MM.1S (cell line): ENCODE measurements at regions not wholly inside any gene's neighbourhood (a gene's known extent, or its start where the extent isn't known, plus 50 kb on each side); places are given as distances from the start of the nearest gene placed in this dataset.

ENCODE experiments used
- EZH2 ChIP-seq: fragments of 300-600 bp; sonication (generic); optimal IDR thresholded peaks from 2 replicates; pipeline ENCODE3; 2017; ENCODE audit warnings: low read depth, mild to moderate bottlenecking, antibody characterized with exemption, low read length, mixed read lengths
- EZH2phosphoT487 ChIP-seq: fragments of 300-600 bp; sonication (generic); IDR thresholded peaks from 2 replicates; pipeline ENCODE4 v1.6.1; 2018; ENCODE audit warnings: antibody characterized with exemption, low read length
- TF ChIP-seq, protein P1 (sequence below): fragments of 300-600 bp; sonication (generic); IDR thresholded peaks from 2 replicates; pipeline ENCODE4 v1.5.1; 2016; ENCODE audit warnings: antibody characterized with exemption, low read length, mixed read lengths

DNA sequence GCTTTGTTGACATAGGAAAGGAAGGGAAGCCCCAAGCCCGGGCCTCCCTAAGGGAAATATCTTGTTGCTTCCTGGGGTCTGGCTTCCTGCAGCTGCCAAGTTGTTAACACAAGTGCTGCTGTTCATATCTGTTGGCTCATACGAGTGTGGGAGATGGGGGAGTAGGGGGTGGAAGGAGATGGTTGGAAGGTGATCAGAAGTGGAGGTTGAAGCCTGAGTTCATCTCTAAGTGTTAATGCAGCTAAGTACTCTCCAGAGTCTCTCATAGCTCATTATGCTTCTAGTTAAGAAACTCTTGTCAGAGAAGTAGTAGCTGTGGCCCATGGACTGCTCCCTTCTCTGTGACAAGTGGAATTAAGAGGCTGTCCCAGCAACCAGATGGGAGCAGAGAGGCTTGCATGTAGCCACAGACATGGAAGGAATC lies 319.2 kb upstream of the SPAG17 start:
- TF ChIP-seq, protein P1, sequence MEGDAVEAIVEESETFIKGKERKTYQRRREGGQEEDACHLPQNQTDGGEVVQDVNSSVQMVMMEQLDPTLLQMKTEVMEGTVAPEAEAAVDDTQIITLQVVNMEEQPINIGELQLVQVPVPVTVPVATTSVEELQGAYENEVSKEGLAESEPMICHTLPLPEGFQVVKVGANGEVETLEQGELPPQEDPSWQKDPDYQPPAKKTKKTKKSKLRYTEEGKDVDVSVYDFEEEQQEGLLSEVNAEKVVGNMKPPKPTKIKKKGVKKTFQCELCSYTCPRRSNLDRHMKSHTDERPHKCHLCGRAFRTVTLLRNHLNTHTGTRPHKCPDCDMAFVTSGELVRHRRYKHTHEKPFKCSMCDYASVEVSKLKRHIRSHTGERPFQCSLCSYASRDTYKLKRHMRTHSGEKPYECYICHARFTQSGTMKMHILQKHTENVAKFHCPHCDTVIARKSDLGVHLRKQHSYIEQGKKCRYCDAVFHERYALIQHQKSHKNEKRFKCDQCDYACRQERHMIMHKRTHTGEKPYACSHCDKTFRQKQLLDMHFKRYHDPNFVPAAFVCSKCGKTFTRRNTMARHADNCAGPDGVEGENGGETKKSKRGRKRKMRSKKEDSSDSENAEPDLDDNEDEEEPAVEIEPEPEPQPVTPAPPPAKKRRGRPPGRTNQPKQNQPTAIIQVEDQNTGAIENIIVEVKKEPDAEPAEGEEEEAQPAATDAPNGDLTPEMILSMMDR, result no peak
- TF ChIP-seq EZH2 (no peak), EZH2phosphoT487 (no peak)
